ENCODE measurements at regions not wholly inside any gene's neighbourhood (a gene's known extent, or its start where the extent isn't known, plus 50 kb on each side); places are given as distances from the start of the nearest gene placed in this dataset.

DNA sequence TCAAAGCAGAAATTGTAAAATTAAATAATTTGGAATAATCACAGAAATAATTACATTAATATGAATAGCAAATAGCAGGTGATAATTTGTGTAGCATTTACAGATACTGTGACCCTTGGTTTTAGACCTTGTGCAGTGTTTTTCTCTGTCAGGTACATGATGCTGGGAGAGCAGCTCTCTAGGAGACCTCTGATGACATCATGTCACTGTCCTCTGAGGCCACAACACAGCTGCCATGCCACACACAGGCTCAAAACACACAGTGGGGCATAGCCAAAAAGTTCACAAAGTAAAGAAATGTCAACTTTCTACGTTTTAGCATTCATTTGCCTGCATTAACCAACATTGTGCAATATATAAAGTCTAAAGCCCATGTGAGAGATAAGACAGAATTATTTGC lies 71.8 kb upstream of the ZBTB20 start:
- WGBS (ENCODE audit: missing lambda C conversion rate): 7% methylated on average over 1 of the region's 1 CpG
- CTCF ChIA-PET: interaction anchor here (0.9 to 3.4 kb wide), 19 partner anchors 8 to 600 kb away, joined by 3 to 44 read pairs (median 10); no protein-coding TSS in a partner anchor
- POLR2A ChIA-PET: interaction anchor here (1.2 kb wide), 1 partner anchor 565 kb away, joined by 3 read pairs; no protein-coding TSS in a partner anchor
- TF ChIP-seq ZSCAN20 (CRISPR knock-in tag; IDR thresholded peaks at IDR 0.05): no peak
- peak in 1 of 2 experiments; percentile 28; a peak in 1 of 4 replicates for TF ChIP-seq CEBPB (IDR thresholded peaks at IDR 0.05)
- no peak overlapping the region; the same call in 2 of the 3 replicates for H3K4me2 ChIP-seq
- ATAC-seq (no peak), FAIRE-seq (no peak), DNase-seq (ENCODE audit: low read depth in 1 of 2, low spot score in 1 of 2) (no peak)
- H3K4me3 ChIP-seq: no peak overlapping the region
- H3K9me3 ChIP-seq: no peaks in the 10 kb centered on the region
- H3K4me1 ChIP-seq: peaks cover 20% of the 10 kb centered on the region
- peak overlapping the region; percentile 44 to 59; a peak in 4 of 6 replicates for H3K27ac ChIP-seq

- ChIA-PET CTCF (no interaction called here), POLR2A (no interaction called here)
- 79% methylated on average over 1 of the region's 1 CpG for WGBS (ENCODE audit: missing lambda C conversion rate)
- no peak overlapping the region for H3K4me2 ChIP-seq
- DNase-seq (ENCODE audit: low read depth in 1 of 2, low spot score in 1 of 2) (no peak), ATAC-seq (no peak), FAIRE-seq (no peak)
- H3K27ac ChIP-seq: no peak overlapping the region
- H3K9me3 ChIP-seq: no peaks in the 10 kb centered on the region
- H3K4me3 ChIP-seq: no peak overlapping the region
- TF ChIP-seq RAD21 (conservative IDR thresholded peaks at IDR 0.05 in 1 of 2, IDR thresholded peaks at IDR 0.05 in 1 of 2) (no peak), NPAS2 (CRISPR knock-in tag; IDR thresholded peaks at IDR 0.05; ENCODE audit: borderline replicate concordance) (no peak), ESRRA (IDR thresholded peaks at IDR 0.05; ENCODE audit: borderline replicate concordance, low read length) (no peak), FOXS1 (CRISPR knock-in tag; IDR thresholded peaks at IDR 0.05) (no peak), EHMT2 (IDR thresholded peaks at IDR 0.05; ENCODE audit: low read depth) (no peak)
- no peaks in the 10 kb centered on the region for H3K4me1 ChIP-seq
Measured at GRCh38 chr3:115224687-115225086, 77.6 kb upstream of the ZBTB20 start.

GRCh38 chr3:115226844-115227445 lies 79.9 kb upstream of the ZBTB20 start:
- 72% methylated on average over 1 of the region's 1 CpG for WGBS (ENCODE audit: missing lambda C conversion rate)
- TF ChIP-seq GATA3 (IDR thresholded peaks at IDR 0.05; ENCODE audit: borderline replicate concordance) (no peak), ATOH8 (CRISPR knock-in tag; IDR thresholded peaks at IDR 0.05; ENCODE audit: low read depth) (no peak), RARB (CRISPR knock-in tag; IDR thresholded peaks at IDR 0.05) (no peak), MYC (IDR thresholded peaks at IDR 0.05; ENCODE audit: borderline replicate concordance, low read length) (no peak), TP53 (CRISPR knock-in tag; IDR thresholded peaks at IDR 0.05) (no peak)
- no peak for ATAC-seq
- Histone ChIP-seq H3K27ac (no peak overlapping the region), H3K4me3 (no peak overlapping the region), H3K9me3 (no peaks in the 10 kb centered on the region), H3K4me2 (no peak overlapping the region), H3K4me1 (no peaks in the 10 kb centered on the region)
- ChIA-PET POLR2A (no interaction called here), CTCF (interaction anchor here (2.4 kb wide), 1 partner anchor 9 kb away, joined by 12 read pairs; no protein-coding TSS in a partner anchor)
- DNase-seq (ENCODE audit: low read depth in 1 of 2, low spot score in 1 of 2): no peak
- FAIRE-seq: no peak

DNA sequence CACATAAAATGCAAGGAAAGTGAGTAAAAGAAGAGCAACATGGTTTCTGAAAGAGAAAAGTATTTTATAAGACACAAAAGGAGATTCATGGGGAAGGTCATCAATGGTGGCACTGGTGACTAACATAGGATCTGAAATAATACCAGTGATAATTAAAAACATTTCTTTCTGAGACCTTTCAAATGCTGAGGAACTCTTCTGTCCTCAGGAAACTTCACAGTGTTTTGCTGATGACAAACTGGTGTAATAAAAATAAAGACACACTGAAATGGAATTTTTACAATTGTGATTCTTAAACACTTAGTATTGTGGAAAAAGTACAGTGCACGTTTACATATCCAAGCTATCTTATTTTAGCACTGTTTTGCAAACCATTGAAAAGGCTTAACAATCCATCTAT lies 80.4 kb upstream of the ZBTB20 start:
- ATAC-seq (no peak), DNase-seq (ENCODE audit: low read depth in 1 of 2, low spot score in 1 of 2) (no peak), FAIRE-seq (no peak)
- TF ChIP-seq RAD21 (conservative IDR thresholded peaks at IDR 0.05 in 1 of 2, IDR thresholded peaks at IDR 0.05 in 1 of 2) (no peak), HEYL (CRISPR knock-in tag; IDR thresholded peaks at IDR 0.05) (no peak), REST (IDR thresholded peaks at IDR 0.05) (no peak), RNF2 (IDR thresholded peaks at IDR 0.05; ENCODE audit: borderline replicate concordance, low read depth) (no peak), MAFK (IDR thresholded peaks at IDR 0.05; ENCODE audit: partially characterized antibody) (no peak), RCOR1 (IDR thresholded peaks at IDR 0.05; ENCODE audit: low read depth, low read length) (no peak), ATOH8 (CRISPR knock-in tag; IDR thresholded peaks at IDR 0.05; ENCODE audit: low read depth) (no peak), KDM5A (IDR thresholded peaks at IDR 0.05) (no peak), TP53 (CRISPR knock-in tag; IDR thresholded peaks at IDR 0.05) (no peak), RFX5 (IDR thresholded peaks at IDR 0.05) (no peak)
- Histone ChIP-seq H3K9me3 (no peaks in the 10 kb centered on the region), H3K4me3 (no peak overlapping the region), H3K27ac (no peak overlapping the region), H3K4me1 (0 out of 3 replicates have a peak, but pooled peaks cover 2% of the 10 kb centered on the region), H3K4me2 (no peak overlapping the region)
- ChIA-PET CTCF (interaction anchor here (2.4 kb wide), 1 partner anchor 10 kb away, joined by 12 read pairs; no protein-coding TSS in a partner anchor), POLR2A (no interaction called here)
- 68% methylated on average over 1 of the region's 1 CpG for WGBS (ENCODE audit: missing lambda C conversion rate)

Data from A549 (cell line).